ENCODE measurements at regions not wholly inside any gene's neighbourhood (a gene's known extent, or its start where the extent isn't known, plus 50 kb on each side); places are given as distances from the start of the nearest gene placed in this dataset.

GRCh38 chr9:532707-533106 is 308.8 kb upstream of the DMRT1 start:
- TF ChIP-seq CTCF (conservative IDR thresholded peaks at IDR 0.05; ENCODE audit: low read depth, low read length) (no peak), FOS (IDR thresholded peaks at IDR 0.05; ENCODE audit: low read depth, low read length) (no peak), CHD1 (IDR thresholded peaks at IDR 0.05; ENCODE audit: low read depth, low read length) (no peak), BHLHE40 (IDR thresholded peaks at IDR 0.05; ENCODE audit: low read depth, low read length) (no peak), POLR2A (IDR thresholded peaks at IDR 0.05; ENCODE audit: low read depth, low read length) (no peak), CEBPB (IDR thresholded peaks at IDR 0.05; ENCODE audit: low read depth, low read length) (no peak), RFX5 (IDR thresholded peaks at IDR 0.05; ENCODE audit: low read depth, low read length) (no peak), ELK1 (IDR thresholded peaks at IDR 0.05; ENCODE audit: borderline replicate concordance, low read depth, low read length) (no peak)

Data from IMR-90 (cell line).